ENCODE measurements at regions not wholly inside any gene's neighbourhood (a gene's known extent, or its start where the extent isn't known, plus 50 kb on each side); places are given as distances from the start of the nearest gene placed in this dataset.

GRCh38 chr15:93359060-93359408, 270.0 kb upstream of the RGMA start:
- TF ChIP-seq POLR2A (IDR thresholded peaks at IDR 0.05) = no peak
- TF ChIP-seq CTCF (IDR thresholded peaks at IDR 0.05) = no peak

Measured in uterus (tissue), 2 donors.